GM13976 (cell line): ENCODE measurements at regions not wholly inside any gene's neighbourhood (a gene's known extent, or its start where the extent isn't known, plus 50 kb on each side); places are given as distances from the start of the nearest gene placed in this dataset.
"Not testable (repeated sequence)": the region's sequence is repeated elsewhere in the genome, so short reads cannot be mapped to it uniquely, and the experiment has no call there.

Experiments used
- DNase-seq: peaks from one replicate; pipeline ENCODE4 v3.0.0; 2012; ENCODE audit warnings: low spot score
- in situ Hi-C: fragments of 300-500 bp; cut with MboI; formaldehyde crosslinking; loops from one replicate; pipeline ENCODE4 v1.12.0; 2022; ENCODE audit warnings: low sequenced_read_pairs, mixed read lengths, inconsistent platforms; ENCODE audit not compliant: unreplicated experiment
- TF ChIP-seq, protein P1 (sequence below): IDR thresholded peaks from 2 replicates; pipeline ENCODE4 v1.5.1; 2012; ENCODE audit warnings: borderline replicate concordance, mild to moderate bottlenecking; ENCODE audit not compliant: insufficient read depth; ENCODE audit errors: extremely low read depth, missing control alignments, control extremely low read depth

DNA sequence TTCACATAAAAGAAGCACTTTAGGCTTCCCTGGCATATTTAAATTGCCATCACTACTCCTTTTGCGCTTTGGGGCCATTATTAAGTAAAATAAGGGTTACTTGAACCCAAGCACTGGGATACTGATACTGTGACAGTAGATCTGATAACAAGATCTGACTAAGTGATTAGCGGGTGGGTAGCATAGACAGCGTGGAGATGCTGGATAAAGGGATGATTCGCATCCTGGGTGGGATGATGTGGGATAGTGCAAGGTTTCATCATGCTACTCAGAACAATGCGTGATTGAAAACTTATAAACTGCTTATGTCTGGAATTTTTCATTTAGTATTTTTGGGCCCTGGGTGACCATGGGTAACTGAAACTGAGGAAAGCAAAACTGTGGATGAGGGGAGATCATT, 75.1 kb downstream of the PTTG1 start:
- TF ChIP-seq, protein P1, sequence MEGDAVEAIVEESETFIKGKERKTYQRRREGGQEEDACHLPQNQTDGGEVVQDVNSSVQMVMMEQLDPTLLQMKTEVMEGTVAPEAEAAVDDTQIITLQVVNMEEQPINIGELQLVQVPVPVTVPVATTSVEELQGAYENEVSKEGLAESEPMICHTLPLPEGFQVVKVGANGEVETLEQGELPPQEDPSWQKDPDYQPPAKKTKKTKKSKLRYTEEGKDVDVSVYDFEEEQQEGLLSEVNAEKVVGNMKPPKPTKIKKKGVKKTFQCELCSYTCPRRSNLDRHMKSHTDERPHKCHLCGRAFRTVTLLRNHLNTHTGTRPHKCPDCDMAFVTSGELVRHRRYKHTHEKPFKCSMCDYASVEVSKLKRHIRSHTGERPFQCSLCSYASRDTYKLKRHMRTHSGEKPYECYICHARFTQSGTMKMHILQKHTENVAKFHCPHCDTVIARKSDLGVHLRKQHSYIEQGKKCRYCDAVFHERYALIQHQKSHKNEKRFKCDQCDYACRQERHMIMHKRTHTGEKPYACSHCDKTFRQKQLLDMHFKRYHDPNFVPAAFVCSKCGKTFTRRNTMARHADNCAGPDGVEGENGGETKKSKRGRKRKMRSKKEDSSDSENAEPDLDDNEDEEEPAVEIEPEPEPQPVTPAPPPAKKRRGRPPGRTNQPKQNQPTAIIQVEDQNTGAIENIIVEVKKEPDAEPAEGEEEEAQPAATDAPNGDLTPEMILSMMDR: no peak
- in situ Hi-C loops: no loop called here
- no peak for DNase-seq

DNA sequence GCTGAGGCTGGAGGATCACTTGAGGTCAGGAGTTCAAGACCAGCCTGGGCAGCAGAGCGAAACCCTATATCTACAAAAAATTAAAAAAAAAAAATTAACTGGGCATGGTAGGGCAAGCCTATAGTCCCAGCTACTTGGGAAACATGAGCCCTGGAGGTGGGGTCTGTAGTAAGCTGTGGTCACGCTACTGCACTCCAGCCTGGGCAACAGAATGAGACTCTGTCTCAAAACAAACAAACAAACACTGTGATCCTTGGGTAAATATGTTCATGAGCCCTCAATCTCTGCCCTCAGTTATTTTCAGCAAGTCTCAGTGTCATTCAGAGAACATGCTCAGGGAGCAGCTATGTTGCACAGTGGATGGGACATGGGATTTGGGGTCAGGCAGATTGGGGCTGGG, 76.2 kb downstream of the PTTG1 start:
- no peak for DNase-seq
- TF ChIP-seq, protein P1: no peak
- in situ Hi-C loops: no loop called here

DNA sequence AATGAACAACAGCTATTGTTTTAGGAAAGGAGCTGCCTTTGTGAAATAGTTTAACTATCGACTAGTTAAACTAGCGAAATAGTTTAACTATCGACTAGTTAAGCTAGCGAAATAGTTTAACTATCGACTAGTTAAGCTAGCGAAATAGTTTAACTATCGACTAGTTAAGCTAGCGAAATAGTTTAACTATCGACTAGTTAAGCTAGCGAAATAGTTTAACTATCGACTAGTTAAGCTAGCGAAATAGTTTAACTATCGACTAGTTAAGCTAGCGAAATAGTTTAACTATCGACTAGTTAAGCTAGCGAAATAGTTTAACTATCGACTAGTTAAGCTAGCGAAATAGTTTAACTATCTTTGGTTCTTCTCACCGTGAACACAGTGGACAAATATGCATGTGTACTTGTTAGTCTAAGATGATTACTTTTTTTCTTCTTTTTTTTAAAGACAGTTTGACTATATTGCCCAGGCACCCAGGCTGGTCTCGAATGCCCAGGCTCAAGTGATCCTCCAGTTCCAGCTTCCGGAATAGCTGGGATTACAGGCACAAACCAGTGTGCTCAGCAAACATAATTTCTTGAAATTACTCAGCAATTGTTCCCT, 76.9 kb downstream of the PTTG1 start:
- DNase-seq, in situ Hi-C loops: not testable (repeated sequence)

DNA sequence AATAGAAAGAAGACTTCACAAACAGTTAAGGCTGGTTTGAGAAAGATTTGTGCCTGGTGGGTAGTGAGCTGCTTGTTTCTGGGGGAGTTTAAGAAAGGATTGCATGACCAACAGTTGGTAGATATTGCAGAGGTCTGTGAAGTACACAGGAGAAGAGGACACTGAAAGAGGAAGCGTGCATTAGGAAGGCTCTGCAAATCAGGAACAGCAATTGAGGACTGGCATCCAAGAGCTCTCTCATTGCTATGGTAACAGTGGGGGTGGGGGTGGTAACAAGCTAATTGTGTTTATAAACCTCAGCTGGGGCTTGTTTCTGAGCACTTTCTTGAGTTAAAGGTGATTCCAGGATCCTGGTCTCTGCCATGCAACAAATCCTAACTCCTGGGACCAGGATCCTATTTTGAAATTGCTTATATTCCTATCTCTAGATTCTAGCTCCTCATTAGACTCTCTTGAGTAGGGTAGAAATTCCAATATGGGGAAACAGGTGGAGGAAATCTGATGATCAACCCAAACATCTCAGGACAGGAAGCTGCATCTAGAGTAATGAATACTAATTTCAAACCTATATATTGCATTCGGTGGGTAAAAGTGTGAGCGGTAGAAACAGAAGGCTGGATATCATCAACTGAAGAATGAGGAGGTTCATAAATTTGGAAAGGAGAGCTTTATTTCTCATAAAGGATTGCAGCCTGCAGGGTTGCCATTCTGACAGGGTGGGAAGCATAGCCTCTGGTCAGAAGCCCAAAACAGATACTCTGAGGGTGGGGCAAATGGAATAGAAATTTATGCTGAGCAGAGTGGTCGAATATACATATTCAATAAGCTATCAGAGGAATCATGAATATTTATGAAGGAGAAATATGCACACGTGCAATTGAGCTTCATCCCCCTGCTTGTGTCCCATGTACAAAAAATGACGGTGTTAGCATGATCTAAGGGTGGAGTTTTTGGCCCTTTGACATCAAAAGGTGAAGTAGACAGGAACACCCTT, 79.4 kb downstream of the PTTG1 start:
- in situ Hi-C loops: loop anchor here (25.0 kb wide), 1 partner anchor 1061 kb away; no protein-coding TSS in a partner anchor
- DNase-seq: no peak

DNA sequence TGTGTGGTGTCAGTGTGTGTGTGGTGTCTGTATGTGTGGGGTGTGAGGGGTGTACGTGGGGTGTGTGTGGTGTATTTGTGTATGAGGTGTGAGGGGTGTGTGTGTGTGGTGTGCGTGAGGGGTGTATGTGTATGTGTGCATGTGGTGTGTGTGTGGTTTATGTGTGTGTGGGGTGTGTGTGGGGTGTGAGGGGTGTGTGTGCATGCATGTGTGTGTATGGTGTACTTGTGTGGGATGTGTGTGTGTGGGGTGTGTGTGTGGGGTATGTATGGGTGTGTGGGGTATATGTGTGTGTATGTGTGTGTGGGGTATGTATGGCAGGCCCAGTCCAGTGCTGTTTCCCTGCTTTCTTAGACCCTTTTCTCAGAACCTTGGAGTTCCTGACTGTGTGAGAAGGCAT, 83.3 kb downstream of the PTTG1 start:
- in situ Hi-C loops: loop anchor here (25.0 kb wide), 1 partner anchor 1057 kb away; no protein-coding TSS in a partner anchor
- no peak for DNase-seq
- TF ChIP-seq, protein P1: no peak

More for the DNA sequence above, 79.4 kb downstream of the PTTG1 start:
- TF ChIP-seq, protein P1: no peak

DNA sequence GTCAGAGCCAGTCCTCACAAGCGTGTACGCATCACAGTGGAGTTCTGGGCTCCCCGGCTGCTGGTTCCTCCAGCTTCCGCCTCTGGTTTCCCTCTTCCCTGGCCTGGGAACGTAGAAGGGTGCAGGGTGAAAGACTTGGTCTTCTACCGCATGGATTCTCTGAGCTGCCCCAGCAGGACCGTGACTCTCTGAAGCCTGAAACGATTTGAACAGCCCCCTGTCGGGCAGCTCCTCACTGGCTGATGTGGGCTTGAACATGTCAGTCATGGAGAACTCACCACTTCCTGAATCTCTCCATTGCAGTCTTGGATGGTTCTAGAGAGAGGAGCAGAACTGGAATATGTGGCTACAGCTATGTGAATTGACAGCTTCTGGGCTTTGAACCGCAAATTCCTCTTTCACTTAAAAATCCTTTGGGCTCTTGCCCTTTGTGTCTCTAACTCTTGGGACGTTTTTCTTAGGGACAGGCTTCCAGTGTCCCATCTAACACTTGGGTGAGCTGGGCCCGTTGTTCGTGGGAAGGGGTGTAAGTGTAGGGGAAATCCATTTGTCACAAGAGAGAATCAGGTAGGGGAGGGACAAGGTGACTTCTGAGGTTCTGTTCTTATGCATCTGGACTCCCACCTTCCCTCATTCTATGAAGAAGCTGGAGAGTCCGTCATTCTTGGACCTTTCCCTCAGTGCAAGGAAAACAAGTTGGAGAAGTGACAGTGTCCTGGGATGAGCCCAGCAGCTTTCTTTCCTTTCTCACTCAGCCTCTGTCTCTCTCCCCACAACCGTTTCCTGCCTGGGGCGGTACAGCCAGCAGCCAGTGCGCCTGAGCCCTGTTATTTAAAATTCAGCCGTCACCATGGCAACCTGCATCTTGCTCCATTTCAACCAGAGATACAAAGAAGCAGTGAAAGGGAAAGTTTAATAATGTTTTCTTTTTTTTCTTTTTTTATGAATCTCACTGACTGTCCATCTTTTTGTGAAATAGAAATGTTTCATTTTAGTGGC, 84.7 kb downstream of the PTTG1 start:
- TF ChIP-seq, protein P1: no peak
- DNase-seq: peak; percentile 57
- in situ Hi-C loops: loop anchor here (25.0 kb wide), 1 partner anchor 1056 kb away; no protein-coding TSS in a partner anchor
